Esophagus mucosa (tissue), 1 donor: ENCODE measurements at regions not wholly inside any gene's neighbourhood (a gene's known extent, or its start where the extent isn't known, plus 50 kb on each side); places are given as distances from the start of the nearest gene placed in this dataset.

Experiments used
- ATAC-seq: fragments of 200-7000 bp; cut with Tn5 transposase; one replicate; pipeline ENCODE4 v1.9.1; 2020
- donor health status: DM: yes; HTN: yes; CAD: no.

- no peak for ATAC-seq
These were observed 130.7 kb upstream of the PRMT6 start for GRCh38 chr1:106925750-106926149.

- ATAC-seq, result peak; percentile 54
These were observed 129.5 kb upstream of the PRMT6 start for GRCh38 chr1:106926803-106927582.

GRCh38 chr1:106937104-106937503 is 119.4 kb upstream of the PRMT6 start:
- ATAC-seq, result peak; percentile 56

DNA sequence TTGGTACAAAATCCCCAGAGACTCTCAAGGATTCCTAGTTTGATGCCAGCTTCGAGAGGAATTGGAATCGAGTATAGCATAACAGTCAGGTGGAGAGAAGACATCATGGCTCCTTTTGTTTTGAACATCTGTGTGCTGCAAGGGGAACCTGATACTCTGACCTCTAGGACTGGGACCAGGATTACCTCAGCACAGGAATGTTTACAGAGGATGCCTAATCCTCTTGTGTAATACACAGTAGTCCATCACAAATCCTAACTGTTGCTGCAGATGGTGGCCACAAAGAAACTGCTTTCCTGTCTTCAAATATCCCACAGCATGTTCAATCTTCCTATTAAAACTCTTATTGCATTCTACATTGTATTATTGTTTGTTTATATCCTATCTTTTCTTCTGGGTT is 111.8 kb upstream of the PRMT6 start:
- no peak for ATAC-seq

- no peak for ATAC-seq
These were observed 103.7 kb upstream of the PRMT6 start for GRCh38 chr1:106952776-106953175.

- no peak for ATAC-seq
These were observed 101.7 kb upstream of the PRMT6 start for GRCh38 chr1:106954661-106955229.

DNA sequence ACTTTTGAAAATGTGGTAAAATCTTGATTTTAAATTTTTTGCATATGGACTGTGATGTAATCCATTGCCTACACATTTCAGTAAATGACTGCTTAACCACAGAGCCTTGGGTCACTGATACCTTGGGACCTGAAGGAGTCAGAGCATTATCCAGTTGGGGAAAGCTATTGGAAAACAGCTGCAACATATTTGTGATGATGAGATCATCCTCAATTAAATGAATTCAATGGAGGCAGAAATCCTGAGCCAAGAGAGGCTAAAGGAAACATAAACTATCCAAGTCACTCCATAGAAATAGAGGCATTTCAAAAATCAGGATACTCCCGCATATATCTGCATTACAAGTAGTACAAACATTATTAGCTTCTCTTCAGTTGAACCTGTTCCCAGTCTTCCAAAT is 99.8 kb upstream of the PRMT6 start:
- no peak for ATAC-seq

DNA sequence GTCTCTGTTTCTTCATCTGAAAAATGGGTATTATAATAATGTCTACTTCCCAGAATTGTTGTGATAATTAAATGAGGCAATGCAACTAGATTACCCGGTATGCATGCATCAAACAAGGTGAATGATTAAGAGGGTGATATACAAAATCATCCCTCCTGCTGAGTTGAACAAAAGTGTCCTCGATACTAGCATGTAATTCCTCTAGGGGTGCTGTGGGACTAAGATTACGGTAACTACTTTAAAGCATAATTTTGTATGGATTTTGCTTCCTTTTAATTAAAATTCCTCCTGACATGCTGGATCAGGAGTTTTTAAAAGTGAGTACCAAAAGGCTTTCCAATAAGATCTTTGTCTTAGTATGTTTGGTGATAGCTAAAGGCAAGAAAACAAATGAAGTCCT is 98.7 kb upstream of the PRMT6 start:
- no peak for ATAC-seq

GRCh38 chr1:106960412-106960811 is 96.1 kb upstream of the PRMT6 start:
- ATAC-seq, result no peak

- no peak for ATAC-seq
These were observed 94.8 kb upstream of the PRMT6 start for GRCh38 chr1:106961646-106962045.

DNA sequence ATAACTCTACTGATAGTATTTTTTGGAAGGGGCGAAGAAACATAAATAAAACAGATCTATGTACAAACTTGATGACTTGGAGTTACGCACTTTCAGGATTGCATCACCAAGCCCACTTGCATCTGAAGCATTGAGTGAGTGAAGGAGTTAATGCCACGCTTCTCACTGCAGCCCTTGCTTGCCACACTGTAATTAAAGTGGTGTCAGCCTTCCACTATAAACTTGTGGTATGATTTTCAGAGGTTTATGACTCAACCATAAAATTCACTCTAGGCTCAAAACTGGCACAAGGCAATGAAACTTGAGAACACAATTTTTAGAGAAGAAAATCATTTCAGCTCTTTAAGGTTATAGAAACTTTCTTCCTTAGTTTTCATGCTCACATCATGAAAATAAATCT is 93.9 kb upstream of the PRMT6 start:
- no peak for ATAC-seq

DNA sequence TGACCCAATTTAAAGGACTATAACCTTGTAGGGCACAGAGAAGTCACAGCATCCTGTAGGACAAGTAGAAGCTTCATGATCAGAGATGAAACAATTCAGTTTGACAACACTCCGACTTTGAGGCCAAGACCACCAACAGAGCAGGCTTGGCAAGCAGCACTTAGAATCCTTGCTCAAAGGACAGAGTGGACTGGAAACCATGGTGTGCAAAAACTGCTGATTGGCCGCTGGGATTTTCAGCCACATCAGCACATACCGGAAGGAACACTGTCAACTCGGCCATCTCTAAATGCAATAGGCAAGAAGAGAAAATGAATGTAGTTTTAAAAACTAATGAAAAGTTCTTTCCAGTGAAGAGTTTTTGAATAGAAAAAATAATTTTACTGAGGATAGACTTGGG is 92.0 kb upstream of the PRMT6 start:
- ATAC-seq, result no peak

DNA sequence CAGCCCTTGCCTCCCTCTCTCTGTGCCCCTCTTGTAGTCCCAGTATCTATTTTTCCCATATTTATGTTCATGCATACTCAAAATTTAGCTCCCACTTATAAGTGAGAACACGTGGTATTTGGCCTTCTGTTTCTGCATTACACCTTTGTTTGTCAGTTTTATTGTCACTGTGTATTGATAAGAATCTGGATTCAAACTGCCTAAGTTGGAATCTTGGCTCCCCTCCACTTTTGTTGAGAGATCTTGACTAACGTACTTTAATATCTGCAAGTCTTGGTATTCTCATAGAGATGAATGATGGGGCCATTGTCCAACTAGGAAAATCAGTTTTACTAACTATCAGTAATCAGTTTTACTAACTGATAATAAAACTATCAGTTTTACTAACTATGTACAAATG is 87.8 kb upstream of the PRMT6 start:
- no peak for ATAC-seq

DNA sequence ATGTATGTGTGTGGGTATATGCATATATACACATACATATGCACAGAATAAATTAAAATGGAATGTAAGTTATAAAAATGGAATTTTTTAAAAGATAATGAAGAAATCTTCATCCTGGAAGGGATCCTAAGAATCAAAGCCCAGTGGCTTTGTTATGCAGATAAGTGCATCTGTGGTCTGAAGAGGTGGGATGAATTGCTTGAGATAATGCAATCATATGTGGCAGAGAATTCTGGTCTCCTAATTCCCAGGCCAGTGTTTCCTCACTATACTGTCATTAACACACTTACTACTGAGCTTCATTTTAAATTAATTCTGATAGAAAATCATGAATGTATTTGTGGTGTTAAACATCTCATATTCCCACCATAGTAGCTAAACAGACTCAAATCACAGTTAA is 86.7 kb upstream of the PRMT6 start:
- ATAC-seq, result no peak

GRCh38 chr1:106972074-106972473 is 84.4 kb upstream of the PRMT6 start:
- ATAC-seq, result no peak

DNA sequence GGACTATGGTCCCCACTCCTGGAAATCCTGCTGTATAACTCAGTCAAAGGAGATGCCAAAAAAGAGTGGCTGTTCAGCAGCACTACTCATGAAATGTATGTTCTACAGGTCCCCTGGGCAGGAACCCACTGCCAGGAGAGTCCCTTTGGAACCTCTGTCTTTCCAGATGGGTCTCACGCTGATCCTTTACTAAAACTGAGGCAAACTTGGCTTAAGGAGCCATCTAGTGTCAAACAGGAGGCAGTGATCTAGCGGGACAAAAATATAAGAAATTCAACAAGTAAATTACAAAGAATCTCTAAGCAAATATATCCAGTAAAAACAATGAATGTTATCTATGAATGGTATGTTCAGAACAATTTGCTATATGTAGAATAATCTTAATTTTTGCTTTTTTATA is 80.5 kb upstream of the PRMT6 start:
- no peak for ATAC-seq

- ATAC-seq, result peak; percentile 66
These were observed 77.8 kb upstream of the PRMT6 start for GRCh38 chr1:106978477-106979322.

- ATAC-seq, result no peak
These were observed 77.1 kb upstream of the PRMT6 start for GRCh38 chr1:106979371-106979770.

GRCh38 chr1:106980121-106980520 is 76.4 kb upstream of the PRMT6 start:
- no peak for ATAC-seq

- ATAC-seq, result no peak
These were observed 71.7 kb upstream of the PRMT6 start for GRCh38 chr1:106984801-106985200.

GRCh38 chr1:106986603-106987002 is 69.9 kb upstream of the PRMT6 start:
- no peak for ATAC-seq

DNA sequence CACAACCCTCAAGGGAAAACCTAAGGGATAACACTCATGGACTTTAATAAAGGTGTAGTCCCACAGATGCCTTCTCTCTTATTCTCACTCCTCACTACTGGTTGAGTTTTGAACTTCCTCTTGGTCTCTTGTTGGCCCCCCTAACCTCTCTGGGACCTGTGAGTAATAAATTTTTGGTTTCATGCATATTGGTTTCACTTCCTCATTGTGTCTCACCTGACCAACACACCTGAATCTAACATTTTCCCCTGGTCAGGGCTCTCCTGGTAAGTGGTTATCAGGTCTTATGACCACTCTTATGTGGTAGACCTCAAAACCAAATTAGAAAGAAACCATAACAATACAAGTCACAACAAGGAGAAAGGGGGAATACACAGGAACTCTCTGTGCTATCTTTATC is 60.5 kb upstream of the PRMT6 start:
- ATAC-seq, result no peak

DNA sequence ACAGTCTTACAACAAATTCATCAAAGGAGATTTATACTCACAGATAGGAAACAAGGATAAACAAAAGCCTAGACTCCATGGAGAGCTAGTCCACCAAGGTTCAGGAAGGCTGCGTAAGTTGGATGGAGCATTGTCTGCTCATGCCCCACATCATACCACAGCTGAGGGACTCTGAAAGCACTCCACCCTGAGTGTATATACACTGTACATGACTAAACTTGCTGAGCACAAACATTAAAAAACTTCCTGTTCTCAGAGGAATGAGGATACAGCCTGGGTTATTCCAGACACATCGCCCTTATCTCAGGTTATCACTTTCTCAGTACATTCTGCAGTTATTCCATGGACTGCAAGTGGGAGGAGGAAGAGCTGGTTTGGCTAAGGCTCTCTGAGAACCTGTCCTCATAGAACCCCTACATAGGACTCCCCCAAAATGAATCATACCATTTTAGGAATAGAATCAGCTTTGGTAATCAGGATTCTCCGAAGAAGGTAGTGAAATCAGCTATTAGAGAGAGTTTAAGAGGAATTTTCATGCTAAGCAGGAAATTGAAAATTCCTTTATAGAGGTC is 58.0 kb upstream of the PRMT6 start:
- ATAC-seq, result peak; percentile 95
